Neural crest cell (in vitro differentiated cells): ENCODE measurements at regions not wholly inside any gene's neighbourhood (a gene's known extent, or its start where the extent isn't known, plus 50 kb on each side); places are given as distances from the start of the nearest gene placed in this dataset.

Experiments used
- DNase-seq: peaks from one replicate; pipeline ENCODE4 v3.0.0; 2021; ENCODE audit warnings: low read depth, mixed read lengths, low spot score
- H3K27ac Mint-ChIP-seq: one replicate; pipeline ENCODE4 v1.8.0; 2021; ENCODE audit warnings: mild to moderate bottlenecking, mixed read lengths; ENCODE audit not compliant: unreplicated experiment
- H3K27me3 Mint-ChIP-seq: 2 replicates; pipeline ENCODE4 v1.8.0; 2021; ENCODE audit warnings: low read depth, mild to moderate bottlenecking, mixed read lengths
- H3K36me3 Mint-ChIP-seq: 2 replicates; pipeline ENCODE4 v1.8.0; 2021; ENCODE audit warnings: low read depth, mild to moderate bottlenecking, mixed read lengths
- H3K4me1 Mint-ChIP-seq: 2 replicates; pipeline ENCODE4 v1.8.0; 2021; ENCODE audit warnings: mixed read lengths
- H3K4me3 Mint-ChIP-seq: one replicate; pipeline ENCODE4 v1.8.0; 2021; ENCODE audit warnings: mild to moderate bottlenecking, mixed read lengths
- H3K9me3 Mint-ChIP-seq: 2 replicates; pipeline ENCODE4 v1.8.0; 2021; ENCODE audit warnings: mixed read lengths
- CTCF ChIP-seq: fragments of 200-600 bp; sonication (generic); conservative IDR thresholded peaks from 2 replicates; pipeline ENCODE4 v1.5.0; 2021; ENCODE audit warnings: antibody characterized with exemption, mild to moderate bottlenecking

GRCh38 chr16:61243954-61244353 lies 792.3 kb downstream of the CDH8 start:
- H3K27ac Mint-ChIP-seq = no peak overlapping the region
- H3K27me3 Mint-ChIP-seq = no peaks in the 10 kb centered on the region
- no peak for TF ChIP-seq CTCF
- H3K4me3 Mint-ChIP-seq = no peak overlapping the region
- no peaks in the 10 kb centered on the region for H3K36me3 Mint-ChIP-seq
- no peaks in the 10 kb centered on the region for H3K9me3 Mint-ChIP-seq
- DNase-seq = no peak
- peaks cover 5% of the 10 kb centered on the region for H3K4me1 Mint-ChIP-seq

DNA sequence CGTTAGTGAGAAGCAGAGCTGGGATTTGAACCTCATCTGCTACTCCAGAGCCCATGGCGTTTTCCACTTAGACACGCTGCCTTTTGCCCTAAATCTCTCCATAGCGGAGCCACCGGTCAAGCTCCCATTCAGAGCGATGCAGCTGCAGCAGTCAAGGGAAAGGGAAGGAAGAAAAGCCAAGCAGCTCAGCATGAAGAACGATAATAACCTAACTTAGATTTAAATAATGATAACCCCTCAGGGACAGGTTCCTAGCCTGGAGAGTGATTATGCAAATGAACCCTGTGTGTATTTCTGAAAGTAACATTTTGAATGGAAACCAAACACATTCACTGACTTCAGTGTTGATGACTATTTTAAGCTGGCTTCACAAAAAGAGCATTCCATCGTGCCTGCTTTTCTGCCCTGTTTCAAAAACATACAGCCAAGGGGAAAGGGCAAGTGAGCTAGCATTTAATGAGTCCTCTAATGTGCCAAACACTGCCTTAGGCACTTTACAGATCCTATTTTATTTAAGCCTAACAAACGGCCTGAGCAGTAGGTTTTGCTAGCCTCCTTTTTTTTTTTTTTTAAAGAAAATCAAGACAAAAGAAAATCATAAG lies 798.3 kb downstream of the CDH8 start:
- H3K27ac Mint-ChIP-seq = no peak overlapping the region
- H3K4me1 Mint-ChIP-seq = peaks cover 8% of the 10 kb centered on the region
- no peak overlapping the region for H3K4me3 Mint-ChIP-seq
- DNase-seq = no peak
- no peaks in the 10 kb centered on the region for H3K36me3 Mint-ChIP-seq
- no peak for TF ChIP-seq CTCF
- no peaks in the 10 kb centered on the region for H3K27me3 Mint-ChIP-seq
- no peaks in the 10 kb centered on the region for H3K9me3 Mint-ChIP-seq

GRCh38 chr16:61233713-61234112 lies 802.5 kb downstream of the CDH8 start:
- no peak for DNase-seq
- H3K4me3 Mint-ChIP-seq = no peak overlapping the region
- H3K27ac Mint-ChIP-seq = no peak overlapping the region
- no peaks in the 10 kb centered on the region for H3K9me3 Mint-ChIP-seq
- TF ChIP-seq CTCF = no peak
- H3K4me1 Mint-ChIP-seq = peaks cover 8% of the 10 kb centered on the region
- no peaks in the 10 kb centered on the region for H3K27me3 Mint-ChIP-seq
- H3K36me3 Mint-ChIP-seq = no peaks in the 10 kb centered on the region

GRCh38 chr16:61228371-61228770 lies 807.9 kb downstream of the CDH8 start:
- Mint-ChIP-seq H3K4me3 (no peak overlapping the region), H3K27me3 (no peaks in the 10 kb centered on the region), H3K27ac (no peak overlapping the region), H3K36me3 (no peaks in the 10 kb centered on the region), H3K4me1 (no peaks in the 10 kb centered on the region), H3K9me3 (no peaks in the 10 kb centered on the region)
- TF ChIP-seq CTCF = no peak
- no peak for DNase-seq

GRCh38 chr16:61215605-61216004 lies 820.6 kb downstream of the CDH8 start:
- Mint-ChIP-seq H3K27me3 (no peaks in the 10 kb centered on the region), H3K27ac (no peak overlapping the region), H3K9me3 (no peaks in the 10 kb centered on the region), H3K4me1 (no peaks in the 10 kb centered on the region), H3K36me3 (no peaks in the 10 kb centered on the region), H3K4me3 (no peak overlapping the region)
- no peak for TF ChIP-seq CTCF
- DNase-seq = no peak
